HG02798 (cell line): ENCODE measurements at regions not wholly inside any gene's neighbourhood (a gene's known extent, or its start where the extent isn't known, plus 50 kb on each side); places are given as distances from the start of the nearest gene placed in this dataset.

Source experiments
- ATAC-seq: cut with Tn5 transposase; IDR thresholded peaks from one replicate; pipeline ENCODE4 v1.9.1; 2021; ENCODE audit warnings: mild to moderate bottlenecking; ENCODE audit not compliant: unreplicated experiment, poor library complexity

- ATAC-seq = no peak
Measured at GRCh38 chr7:116614499-116615262, 57.3 kb upstream of the MET start.

GRCh38 chr7:116616555-116617059 lies 55.4 kb upstream of the MET start:
- ATAC-seq = no peak

- no peak for ATAC-seq
Measured at GRCh38 chr7:116617878-116618277, 54.1 kb upstream of the MET start.

- ATAC-seq = no peak
Measured at GRCh38 chr7:116618338-116619128, 53.5 kb upstream of the MET start.

GRCh38 chr7:116621649-116622048 lies 50.3 kb upstream of the MET start:
- peak; percentile 38 for ATAC-seq
